Vagina (tissue), 2 donors: ENCODE measurements at regions not wholly inside any gene's neighbourhood (a gene's known extent, or its start where the extent isn't known, plus 50 kb on each side); places are given as distances from the start of the nearest gene placed in this dataset.

ENCODE experiments used
- DNase-seq, 2 donors: peaks; one replicate each; pipeline ENCODE4 v3.0.0-alpha.2; 2017; ENCODE audit errors: extremely low spot score in 2 of 2
- H3K27ac ChIP-seq: fragments of 200-600 bp; sonication (generic); one replicate; pipeline ENCODE4 v1.5.1; 2019
- H3K27me3 ChIP-seq: fragments of 200-600 bp; sonication (generic); one replicate; pipeline ENCODE4 v1.5.1; 2019
- H3K36me3 ChIP-seq, 2 donors: fragments of 200-600 bp; sonication (generic); one replicate each; pipeline ENCODE4 v1.5.1; 2017 to 2019
- H3K4me1 ChIP-seq: fragments of 200-600 bp; sonication (generic); one replicate; pipeline ENCODE4 v1.5.1; 2019
- H3K4me3 ChIP-seq, 2 donors: fragments of 200-600 bp; sonication (generic); 1 replicate in 1 of 2; 2 replicates in 1 of 2; pipeline ENCODE4 v1.5.1; 2016 to 2019
- H3K9me3 ChIP-seq: fragments of 200-600 bp; sonication (generic); one replicate; pipeline ENCODE4 v1.5.1; 2019
- POLR2A ChIP-seq, 2 donors: fragments of 450-650 bp; IDR thresholded peaks; one replicate each; pipeline ENCODE4 v1.6.1; 2017; ENCODE audit warnings: antibody characterized with exemption in 2 of 2, mild to moderate bottlenecking in 2 of 2, moderate library complexity in 2 of 2
- POLR2AphosphoS5 ChIP-seq, 2 donors: sonication (generic); formaldehyde crosslinking; IDR thresholded peaks; one replicate each; pipeline ENCODE4 v1.9.0; 2017; ENCODE audit warnings: antibody characterized with exemption in 2 of 2, mild to moderate bottlenecking in 2 of 2, low read depth in 1 of 2; ENCODE audit not compliant: insufficient read depth in 1 of 2
- intact Hi-C: fragments of 100-400 bp; cut with DNase I; formaldehyde crosslinking; loops from one replicate; pipeline ENCODE4 v1.15.1; 2023
- TF ChIP-seq, protein P1 (sequence below), 3 experiments: fragments of 450-650 bp in 2 of 3; fragments of 200-600 bp in 1 of 3; sonication (generic) in 1 of 3; IDR thresholded peaks; one replicate each; pipeline ENCODE4 v1.5.1; 2017 to 2019; ENCODE audit warnings: antibody characterized with exemption in 3 of 3, mild to moderate bottlenecking in 2 of 3, moderate library complexity in 2 of 3

DNA sequence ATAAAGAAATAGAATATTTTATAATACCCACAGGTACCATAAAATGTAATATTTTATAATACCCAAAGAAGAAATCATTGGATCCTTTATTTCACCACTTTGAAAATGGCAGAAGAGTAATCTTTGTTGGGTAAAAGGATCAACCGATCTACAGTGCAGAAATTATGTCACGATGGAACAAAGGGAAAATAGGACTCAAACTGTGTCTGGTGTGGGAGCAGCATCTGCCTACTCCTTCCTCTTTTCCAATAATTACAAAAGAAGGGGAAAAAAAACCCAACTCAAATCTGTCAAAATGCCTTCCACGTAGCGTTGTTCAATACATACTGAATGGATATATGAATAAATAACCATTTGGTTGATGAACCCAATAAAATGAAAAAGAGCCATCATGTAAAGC lies 492.6 kb upstream of the TBL1XR1 start:
- Histone ChIP-seq H3K4me1 (peaks cover 14% of the 10 kb centered on the region), H3K36me3 (no peaks in the 10 kb centered on the region), H3K4me3 (no peak overlapping the region), H3K27me3 (no peaks in the 10 kb centered on the region), H3K27ac (no peak overlapping the region), H3K9me3 (no peaks in the 10 kb centered on the region)
- no peak for DNase-seq
- TF ChIP-seq POLR2AphosphoS5 (IDR thresholded peaks at IDR 0.05; ENCODE audit: insufficient read depth in 1 of 2, low read depth in 1 of 2) (no peak), POLR2A (IDR thresholded peaks at IDR 0.05) (no peak)
- TF ChIP-seq, protein P1, sequence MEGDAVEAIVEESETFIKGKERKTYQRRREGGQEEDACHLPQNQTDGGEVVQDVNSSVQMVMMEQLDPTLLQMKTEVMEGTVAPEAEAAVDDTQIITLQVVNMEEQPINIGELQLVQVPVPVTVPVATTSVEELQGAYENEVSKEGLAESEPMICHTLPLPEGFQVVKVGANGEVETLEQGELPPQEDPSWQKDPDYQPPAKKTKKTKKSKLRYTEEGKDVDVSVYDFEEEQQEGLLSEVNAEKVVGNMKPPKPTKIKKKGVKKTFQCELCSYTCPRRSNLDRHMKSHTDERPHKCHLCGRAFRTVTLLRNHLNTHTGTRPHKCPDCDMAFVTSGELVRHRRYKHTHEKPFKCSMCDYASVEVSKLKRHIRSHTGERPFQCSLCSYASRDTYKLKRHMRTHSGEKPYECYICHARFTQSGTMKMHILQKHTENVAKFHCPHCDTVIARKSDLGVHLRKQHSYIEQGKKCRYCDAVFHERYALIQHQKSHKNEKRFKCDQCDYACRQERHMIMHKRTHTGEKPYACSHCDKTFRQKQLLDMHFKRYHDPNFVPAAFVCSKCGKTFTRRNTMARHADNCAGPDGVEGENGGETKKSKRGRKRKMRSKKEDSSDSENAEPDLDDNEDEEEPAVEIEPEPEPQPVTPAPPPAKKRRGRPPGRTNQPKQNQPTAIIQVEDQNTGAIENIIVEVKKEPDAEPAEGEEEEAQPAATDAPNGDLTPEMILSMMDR (IDR thresholded peaks at IDR 0.05) = no peak
- intact Hi-C loops = loop anchor here (1.0 kb wide), 1 partner anchor 12 kb away; no protein-coding TSS in a partner anchor

DNA sequence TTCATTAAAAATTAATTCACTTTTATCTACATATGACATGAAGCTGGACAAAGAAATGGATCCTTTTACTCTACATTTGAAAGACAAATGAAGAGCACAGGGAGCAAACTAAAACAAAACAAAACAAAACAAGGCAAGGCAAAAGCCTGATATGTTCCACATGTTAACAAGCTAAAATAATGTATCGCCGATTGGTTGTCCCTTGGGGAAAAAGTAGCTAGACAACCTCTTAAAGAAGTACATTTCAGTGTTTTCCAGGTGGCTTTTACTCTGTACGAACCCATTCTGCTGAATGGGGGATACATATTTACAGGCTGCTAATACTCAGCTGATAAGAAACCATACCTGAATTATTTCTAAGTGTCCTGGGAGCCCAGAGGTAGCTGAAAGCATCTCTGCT lies 493.0 kb upstream of the TBL1XR1 start:
- intact Hi-C loops = loop anchor here (1.0 kb wide), 1 partner anchor 12 kb away; no protein-coding TSS in a partner anchor
- no peaks in the 10 kb centered on the region for H3K36me3 ChIP-seq
- TF ChIP-seq, protein P1 (IDR thresholded peaks at IDR 0.05) = no peak
- DNase-seq = no peak
- peaks cover 14% of the 10 kb centered on the region for H3K4me1 ChIP-seq
- H3K27me3 ChIP-seq = no peaks in the 10 kb centered on the region
- no peak overlapping the region for H3K4me3 ChIP-seq
- no peak overlapping the region for H3K27ac ChIP-seq
- no peaks in the 10 kb centered on the region for H3K9me3 ChIP-seq

DNA sequence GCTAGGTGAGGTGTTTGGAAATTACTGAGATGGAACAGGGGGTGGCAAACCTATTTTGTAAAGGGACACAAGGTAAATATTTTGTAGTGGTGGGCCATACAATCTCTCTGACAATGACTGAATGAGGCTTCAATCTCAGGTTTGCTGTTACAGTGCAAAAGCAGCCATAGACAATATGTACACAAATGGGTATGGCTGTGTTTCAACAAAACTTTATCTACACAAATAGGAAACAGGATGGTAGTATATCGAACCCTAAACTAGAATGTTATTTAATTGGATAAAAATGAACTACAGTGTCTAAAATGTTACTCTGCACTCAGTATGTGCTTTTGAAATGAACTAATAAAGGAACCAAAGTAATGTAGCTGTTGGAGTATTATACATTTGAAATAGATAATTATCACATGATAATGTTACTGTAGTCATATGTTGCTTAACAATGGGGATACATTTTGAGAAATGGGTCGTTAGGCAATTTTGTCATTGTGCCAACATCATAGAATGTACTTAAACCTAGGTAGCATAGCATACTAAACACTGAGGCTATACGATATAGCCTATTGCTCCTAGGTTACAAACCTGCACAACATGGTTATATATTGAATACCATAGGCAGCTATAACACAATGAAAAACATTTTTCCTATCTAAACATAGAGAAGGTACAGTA lies 495.2 kb upstream of the TBL1XR1 start:
- no peak overlapping the region for H3K27ac ChIP-seq
- TF ChIP-seq, protein P1 (IDR thresholded peaks at IDR 0.05) = no peak
- TF ChIP-seq POLR2A (IDR thresholded peaks at IDR 0.05) (no peak), POLR2AphosphoS5 (IDR thresholded peaks at IDR 0.05; ENCODE audit: insufficient read depth in 1 of 2, low read depth in 1 of 2) (no peak)
- no peak overlapping the region for H3K4me3 ChIP-seq
- peaks cover 9% of the 10 kb centered on the region for H3K4me1 ChIP-seq
- H3K9me3 ChIP-seq = no peaks in the 10 kb centered on the region
- H3K27me3 ChIP-seq = no peaks in the 10 kb centered on the region
- no peaks in the 10 kb centered on the region for H3K36me3 ChIP-seq
- DNase-seq = no peak
- intact Hi-C loops = no loop called here

DNA sequence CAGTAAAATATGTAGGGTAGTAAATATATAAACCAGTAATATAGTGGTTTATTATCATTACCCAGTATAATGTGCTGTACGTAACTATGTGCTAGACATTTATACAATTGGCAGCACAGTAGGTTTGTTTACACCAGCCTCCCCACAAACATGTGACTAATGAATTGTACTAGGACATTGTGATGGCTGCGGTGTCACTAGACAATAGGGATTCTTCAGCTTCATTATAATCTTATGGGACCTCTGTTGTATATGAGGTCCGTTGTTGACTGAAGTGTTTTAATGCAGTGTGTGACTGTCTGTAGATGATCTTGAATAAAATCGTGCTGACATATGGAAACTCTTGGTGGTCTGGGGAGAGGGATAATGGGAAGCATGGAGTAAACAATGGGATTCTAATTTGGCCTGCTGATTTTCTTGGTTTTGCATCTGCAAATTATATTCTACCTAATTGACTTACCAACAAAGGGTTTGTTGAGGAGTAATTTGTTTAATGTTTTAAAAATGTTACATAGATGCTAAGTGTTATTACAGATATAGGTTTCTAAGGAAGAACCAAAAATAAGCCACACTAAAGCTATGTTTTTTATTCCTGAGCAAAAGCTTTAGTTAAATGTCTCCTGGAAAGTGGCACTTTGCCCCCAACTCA lies 496.5 kb upstream of the TBL1XR1 start:
- Histone ChIP-seq H3K9me3 (no peaks in the 10 kb centered on the region), H3K27me3 (no peaks in the 10 kb centered on the region), H3K36me3 (no peaks in the 10 kb centered on the region), H3K4me1 (peaks cover 9% of the 10 kb centered on the region), H3K4me3 (no peak overlapping the region), H3K27ac (no peak overlapping the region)
- intact Hi-C loops = no loop called here
- TF ChIP-seq POLR2A (IDR thresholded peaks at IDR 0.05) = no peak
- TF ChIP-seq POLR2AphosphoS5 (IDR thresholded peaks at IDR 0.05; ENCODE audit: insufficient read depth in 1 of 2, low read depth in 1 of 2) = no peak
- TF ChIP-seq, protein P1 (IDR thresholded peaks at IDR 0.05) = no peak
- no peak for DNase-seq

DNA sequence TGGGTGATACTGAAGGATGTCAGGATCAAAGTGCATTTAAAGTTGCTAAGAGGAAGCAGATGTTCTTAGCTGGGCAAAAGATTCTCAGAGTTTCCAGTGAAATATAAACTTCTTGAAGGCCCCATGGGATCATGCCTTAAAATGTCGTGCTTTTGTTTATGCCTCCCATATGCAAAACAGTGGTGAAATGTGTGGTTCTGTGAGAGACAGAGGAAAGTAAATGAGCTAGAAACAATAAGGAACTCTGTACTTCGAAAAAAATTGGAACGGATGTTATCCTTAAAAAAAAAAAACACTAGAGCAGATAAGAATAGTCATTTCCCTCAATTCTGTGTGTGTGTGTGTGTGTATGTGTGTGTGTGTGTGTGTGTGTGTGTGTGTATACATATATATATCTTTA lies 497.0 kb upstream of the TBL1XR1 start:
- TF ChIP-seq POLR2A (IDR thresholded peaks at IDR 0.05) (no peak), POLR2AphosphoS5 (IDR thresholded peaks at IDR 0.05; ENCODE audit: insufficient read depth in 1 of 2, low read depth in 1 of 2) (no peak)
- TF ChIP-seq, protein P1 (IDR thresholded peaks at IDR 0.05) = no peak
- Histone ChIP-seq H3K36me3 (no peaks in the 10 kb centered on the region), H3K27ac (no peak overlapping the region), H3K4me1 (peaks cover 9% of the 10 kb centered on the region), H3K9me3 (no peaks in the 10 kb centered on the region), H3K27me3 (no peaks in the 10 kb centered on the region), H3K4me3 (no peak overlapping the region)
- intact Hi-C loops = no loop called here
- no peak for DNase-seq
